ENCODE measurements at regions not wholly inside any gene's neighbourhood (a gene's known extent, or its start where the extent isn't known, plus 50 kb on each side); places are given as distances from the start of the nearest gene placed in this dataset.

GRCh38 chr6:167240034-167240541, 51.0 kb upstream of the UNC93A start:
- Mint-ChIP-seq H3K27ac (no peak overlapping the region), H3K4me3 (no peak overlapping the region)

More at GRCh38 chr6:167240034-167240541, 51.0 kb upstream of the UNC93A start:
- Mint-ChIP-seq H3K9me3 (no peaks in the 10 kb centered on the region), H3K4me1 (peaks cover 25% of the 10 kb centered on the region), H3K27me3 (ENCODE audit: low read depth) (peaks cover 3% of the 10 kb centered on the region), H3K36me3 (no peaks in the 10 kb centered on the region)
- no peak for TF ChIP-seq CTCF (IDR thresholded peaks at IDR 0.05; ENCODE audit: unreplicated experiment)
- DNase-seq (ENCODE audit: low spot score in 2 of 2, unreplicated experiment in 2 of 2): no peak
